ENCODE measurements at regions not wholly inside any gene's neighbourhood (a gene's known extent, or its start where the extent isn't known, plus 50 kb on each side); places are given as distances from the start of the nearest gene placed in this dataset.

- intact Hi-C loops (cut with DNase I): no loop called here
- no peak for DNase-seq
Observed at GRCh38 chr21:14870853-14871149, 194.0 kb downstream of the NRIP1 start.

GRCh38 chr21:14869984-14870852 is 194.6 kb downstream of the NRIP1 start:
- DNase-seq: no peak
- intact Hi-C loops (cut with DNase I): loop anchor here (5.0 kb wide), 1 partner anchor 192 kb away; the partner anchor contains the start of gene NRIP1

- intact Hi-C loops (cut with DNase I): loop anchor here (5.0 kb wide), 1 partner anchor 195 kb away; the partner anchor contains the start of gene NRIP1
- no peak for DNase-seq
Observed at GRCh38 chr21:14866859-14867765, 197.7 kb downstream of the NRIP1 start.

GRCh38 chr21:14864211-14865021 is 200.4 kb downstream of the NRIP1 start:
- peak; percentile 64 to 96 (median 78) for DNase-seq
- intact Hi-C loops (cut with DNase I): loop anchor here (1.0 to 5.0 kb wide), 4 partner anchors 198 to 728 kb away; partner anchors contain the start of gene NRIP1

GRCh38 chr21:14863745-14864210 is 201.0 kb downstream of the NRIP1 start:
- intact Hi-C loops (cut with DNase I): loop anchor here (1.0 to 5.0 kb wide), 3 partner anchors 606 to 729 kb away; no protein-coding TSS in a partner anchor
- no peak for DNase-seq

- intact Hi-C loops (cut with DNase I): loop anchor here (5.0 kb wide), 2 partner anchors 606 to 729 kb away; no protein-coding TSS in a partner anchor
- DNase-seq: no peak
Observed at GRCh38 chr21:14862794-14863720, 201.7 kb downstream of the NRIP1 start.

GRCh38 chr21:14858311-14858710 is 206.5 kb downstream of the NRIP1 start:
- no peak for DNase-seq
- intact Hi-C loops (cut with DNase I): no loop called here

- intact Hi-C loops (cut with DNase I): no loop called here
- no peak for DNase-seq
Observed at GRCh38 chr21:14857529-14857928, 207.3 kb downstream of the NRIP1 start.

- intact Hi-C loops (cut with DNase I): no loop called here
- DNase-seq: no peak
Observed at GRCh38 chr21:14850394-14850793, 214.4 kb downstream of the NRIP1 start.

GRCh38 chr21:14846621-14847020 is 218.2 kb downstream of the NRIP1 start:
- intact Hi-C loops (cut with DNase I): no loop called here
- DNase-seq: no peak

- DNase-seq: no peak
- intact Hi-C loops (cut with DNase I): no loop called here
Observed at GRCh38 chr21:14844001-14844400, 220.8 kb downstream of the NRIP1 start.

GRCh38 chr21:14842601-14843000 is 222.2 kb downstream of the NRIP1 start:
- no peak for DNase-seq
- intact Hi-C loops (cut with DNase I): no loop called here

- intact Hi-C loops (cut with DNase I): no loop called here
- DNase-seq: peak in 4 of 10 donors; percentile 6 to 83 (median 64)
Observed at GRCh38 chr21:14841511-14842472, 223.0 kb downstream of the NRIP1 start.

- intact Hi-C loops (cut with DNase I): no loop called here
- no peak for DNase-seq
Observed at GRCh38 chr21:14838400-14838799, 226.4 kb downstream of the NRIP1 start.

- no peak for DNase-seq
- intact Hi-C loops (cut with DNase I): no loop called here
Observed at GRCh38 chr21:14836950-14837349, 227.8 kb downstream of the NRIP1 start.

- no peak for DNase-seq
- intact Hi-C loops (cut with DNase I): no loop called here
Observed at GRCh38 chr21:14833666-14834351, 231.0 kb downstream of the NRIP1 start.

- DNase-seq: no peak
- intact Hi-C loops (cut with DNase I): no loop called here
Observed at GRCh38 chr21:14833241-14833640, 231.6 kb downstream of the NRIP1 start.

Measured in posterior cingulate gyrus (tissue), 11 donors.